ENCODE measurements at regions not wholly inside any gene's neighbourhood (a gene's known extent, or its start where the extent isn't known, plus 50 kb on each side); places are given as distances from the start of the nearest gene placed in this dataset.
"Not testable (repeated sequence)": the region's sequence is repeated elsewhere in the genome, so short reads cannot be mapped to it uniquely, and the experiment has no call there.

GRCh38 chr10:91088300-91089140 is 131.9 kb upstream of the PCGF5 start:
- peak in 1 of 2 experiments; percentile 5 for DNase-seq (ENCODE audit: low read depth in 2 of 2)

- DNase-seq (ENCODE audit: low read depth in 2 of 2), result no peak
Measured at GRCh38 chr10:91090761-91091529, 129.5 kb upstream of the PCGF5 start.

- DNase-seq (ENCODE audit: low read depth in 2 of 2), result no peak
Measured at GRCh38 chr10:91091780-91092179, 128.7 kb upstream of the PCGF5 start.

- no peak for DNase-seq (ENCODE audit: low read depth in 2 of 2)
Measured at GRCh38 chr10:91096274-91096673, 124.2 kb upstream of the PCGF5 start.

- no peak for DNase-seq (ENCODE audit: low read depth in 2 of 2)
Measured at GRCh38 chr10:91097313-91097712, 123.2 kb upstream of the PCGF5 start.

- DNase-seq (ENCODE audit: low read depth in 2 of 2), result not testable (repeated sequence)
Measured at GRCh38 chr10:91098021-91098420, 122.4 kb upstream of the PCGF5 start.

- DNase-seq (ENCODE audit: low read depth in 2 of 2), result no peak
Measured at GRCh38 chr10:91103384-91104192, 116.9 kb upstream of the PCGF5 start.

- no peak for DNase-seq (ENCODE audit: low read depth in 2 of 2)
Measured at GRCh38 chr10:91104193-91105041, 116.0 kb upstream of the PCGF5 start.

GRCh38 chr10:91105269-91105668 is 115.2 kb upstream of the PCGF5 start:
- DNase-seq (ENCODE audit: low read depth in 2 of 2), result no peak

GRCh38 chr10:91108820-91109219 is 111.6 kb upstream of the PCGF5 start:
- no peak for DNase-seq (ENCODE audit: low read depth in 2 of 2)

GRCh38 chr10:91111060-91111459 is 109.4 kb upstream of the PCGF5 start:
- DNase-seq (ENCODE audit: low read depth in 2 of 2), result no peak

GRCh38 chr10:91115618-91116390 is 104.7 kb upstream of the PCGF5 start:
- no peak for DNase-seq (ENCODE audit: low read depth in 2 of 2)

- no peak for DNase-seq (ENCODE audit: low read depth in 2 of 2)
Measured at GRCh38 chr10:91117505-91117904, 103.0 kb upstream of the PCGF5 start.

- DNase-seq (ENCODE audit: low read depth in 2 of 2), result no peak
Measured at GRCh38 chr10:91120348-91120747, 100.1 kb upstream of the PCGF5 start.

- no peak for DNase-seq (ENCODE audit: low read depth in 2 of 2)
Measured at GRCh38 chr10:91123261-91123660, 97.2 kb upstream of the PCGF5 start.

- DNase-seq (ENCODE audit: low read depth in 2 of 2), result no peak
Measured at GRCh38 chr10:91124016-91124415, 96.4 kb upstream of the PCGF5 start.

GRCh38 chr10:91126471-91126870 is 94.0 kb upstream of the PCGF5 start:
- no peak for DNase-seq (ENCODE audit: low read depth in 2 of 2)

- no peak for DNase-seq (ENCODE audit: low read depth in 2 of 2)
Measured at GRCh38 chr10:91127341-91128082, 93.0 kb upstream of the PCGF5 start.

- no peak for DNase-seq (ENCODE audit: low read depth in 2 of 2)
Measured at GRCh38 chr10:91135113-91135512, 85.3 kb upstream of the PCGF5 start.
